GM21381 (cell line): ENCODE measurements at regions not wholly inside any gene's neighbourhood (a gene's known extent, or its start where the extent isn't known, plus 50 kb on each side); places are given as distances from the start of the nearest gene placed in this dataset.

ENCODE experiments used
- ATAC-seq: cut with Tn5 transposase; IDR thresholded peaks from one replicate; pipeline ENCODE4 v1.9.1; 2021; ENCODE audit warnings: mild to moderate bottlenecking, moderate library complexity; ENCODE audit not compliant: unreplicated experiment

DNA sequence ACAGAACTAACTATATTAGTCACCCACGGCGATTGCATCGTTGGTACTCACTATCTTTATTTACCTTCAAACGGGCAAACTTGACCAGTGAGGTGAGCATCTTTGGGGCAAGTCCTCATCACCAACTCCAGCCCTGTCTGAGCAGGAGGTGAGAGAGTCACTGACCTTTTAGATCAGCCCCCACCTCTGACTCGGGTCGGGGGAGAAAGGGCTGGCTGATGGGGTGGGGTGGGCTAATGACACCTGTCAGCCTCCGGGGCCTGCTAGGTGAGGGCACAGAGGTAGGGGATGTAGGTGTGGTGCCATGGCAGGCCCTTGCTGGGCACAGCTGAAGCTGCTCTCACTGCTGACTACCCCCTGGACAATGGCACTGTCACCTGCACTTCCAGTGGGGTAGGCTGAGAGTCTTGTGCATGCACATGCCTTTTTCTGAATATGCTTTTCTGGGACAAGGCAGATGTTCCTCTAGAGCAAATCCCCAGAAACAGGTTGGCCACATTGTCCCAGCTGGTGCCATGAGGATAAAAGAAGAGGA is 359.5 kb upstream of the MKI67 start:
- ATAC-seq = no peak

DNA sequence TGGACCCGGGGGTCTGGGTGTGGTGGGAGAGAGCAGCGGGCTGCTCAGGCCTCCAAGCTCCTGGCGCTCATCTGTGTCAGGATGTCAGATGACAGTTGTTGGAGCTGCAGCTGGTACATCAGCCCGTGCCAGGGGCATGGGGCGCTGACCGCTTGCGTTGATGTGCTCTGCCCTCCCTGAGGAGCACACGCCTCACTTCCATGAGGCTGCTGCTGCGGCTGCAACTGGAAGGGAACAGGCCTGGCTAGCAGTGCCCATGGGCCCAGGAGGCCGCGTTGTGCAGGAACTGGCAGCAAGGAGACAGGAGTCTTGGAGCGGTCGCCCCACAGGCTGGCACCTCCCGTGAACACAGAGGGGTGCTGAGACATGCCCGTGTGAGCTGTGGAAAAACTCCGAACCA is 361.3 kb upstream of the MKI67 start:
- no peak for ATAC-seq

DNA sequence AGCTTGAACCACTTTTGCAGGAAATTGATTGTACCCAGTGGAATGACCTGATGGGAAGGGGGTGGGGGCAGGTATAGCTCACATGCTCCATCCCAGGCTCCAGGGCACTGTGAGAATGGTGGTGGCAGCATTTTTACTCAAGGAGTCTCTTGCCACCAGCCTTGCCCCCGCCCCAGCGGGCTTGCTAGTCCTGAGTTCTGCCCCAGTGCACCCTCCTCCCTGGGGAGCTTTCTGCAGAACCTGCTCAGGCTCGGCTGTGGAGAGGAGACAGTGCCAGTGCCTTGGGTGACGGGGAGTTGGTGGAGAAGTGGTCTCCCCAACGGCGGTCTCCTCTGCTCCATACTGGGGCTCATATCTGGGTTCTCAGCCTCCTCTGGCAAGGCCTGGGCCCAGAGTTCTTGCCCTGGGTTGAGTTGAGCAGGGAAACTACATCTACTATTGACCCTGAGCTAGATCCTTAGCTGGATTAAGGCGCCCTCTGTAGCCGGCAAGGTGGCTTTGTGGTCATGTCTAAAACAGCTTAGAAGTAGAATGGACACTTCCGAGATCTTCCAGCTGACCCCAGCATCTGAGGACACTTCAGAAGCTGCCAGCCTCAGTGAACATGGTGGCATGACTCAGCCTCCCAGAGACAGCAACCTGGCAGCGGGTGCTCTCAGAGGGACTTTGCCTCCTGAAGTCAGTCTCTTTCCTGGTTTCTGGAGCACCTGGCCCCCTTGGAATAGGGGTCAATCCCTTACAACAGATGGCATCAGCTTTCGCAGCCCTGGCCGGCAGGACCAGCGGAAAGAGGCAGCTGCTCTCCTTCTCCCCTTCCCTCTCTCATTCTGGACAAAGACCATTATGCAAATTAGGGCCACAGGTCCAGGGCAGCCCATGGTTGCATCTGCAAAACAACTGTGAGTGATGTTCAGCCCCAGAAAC is 363.4 kb upstream of the MKI67 start:
- ATAC-seq = no peak

DNA sequence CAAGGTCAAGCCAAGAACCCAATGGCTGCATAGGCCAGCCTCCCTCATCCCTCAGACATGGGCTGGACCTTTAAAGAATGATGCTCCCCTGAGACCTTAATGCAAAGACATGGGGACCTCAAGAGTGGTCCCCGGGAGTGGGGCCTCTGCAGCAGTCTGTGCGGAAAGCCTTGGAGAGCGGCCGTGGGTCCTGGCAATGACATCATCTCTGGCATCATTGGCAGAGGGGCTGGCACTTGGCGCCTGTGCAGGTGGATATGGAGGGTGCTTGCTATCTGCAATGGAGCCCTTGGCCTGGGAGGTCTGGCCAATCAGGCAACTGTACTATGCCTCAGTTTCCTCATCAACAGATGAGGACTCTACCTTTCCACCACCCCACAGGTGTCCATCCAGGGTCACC is 365.5 kb upstream of the MKI67 start:
- ATAC-seq = no peak

DNA sequence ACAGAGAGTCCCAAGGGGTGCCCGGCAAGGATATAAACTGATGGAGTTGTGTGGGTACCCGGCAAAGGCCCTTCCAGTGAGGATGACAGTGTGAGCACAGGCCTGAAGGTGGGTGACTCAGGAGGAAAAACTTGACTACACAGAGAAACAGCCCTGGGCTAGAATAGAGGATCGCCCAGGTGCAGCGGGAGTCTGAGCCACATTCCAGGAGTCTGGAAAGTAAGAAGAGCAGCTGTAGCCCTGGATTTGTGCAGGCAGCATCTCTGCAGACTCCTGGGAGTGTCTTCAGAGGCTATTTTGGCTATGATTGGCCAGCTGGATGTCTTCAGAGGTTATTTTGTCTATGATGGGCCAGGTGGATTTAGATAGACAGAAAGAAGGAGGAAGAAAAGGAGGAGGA is 367.6 kb upstream of the MKI67 start:
- ATAC-seq = no peak

DNA sequence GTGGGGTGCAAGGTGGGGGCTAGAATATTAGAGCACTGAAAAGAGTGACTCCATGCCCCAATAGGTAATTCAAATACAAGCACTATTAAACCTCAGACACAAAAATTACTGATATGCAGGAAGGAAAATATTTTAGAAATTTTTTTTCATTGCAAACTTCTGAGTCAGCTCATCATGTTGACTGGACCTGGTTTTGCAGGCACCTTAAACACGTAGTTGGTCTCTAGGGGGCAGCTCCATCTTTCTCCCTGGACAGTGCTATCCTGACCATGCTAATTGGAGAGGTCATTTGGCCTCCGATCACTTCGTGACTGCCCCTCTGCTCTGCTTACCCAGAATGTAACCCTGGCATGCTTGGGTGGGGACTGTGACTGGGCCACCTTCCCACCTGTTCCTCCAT is 368.4 kb upstream of the MKI67 start:
- ATAC-seq = no peak

DNA sequence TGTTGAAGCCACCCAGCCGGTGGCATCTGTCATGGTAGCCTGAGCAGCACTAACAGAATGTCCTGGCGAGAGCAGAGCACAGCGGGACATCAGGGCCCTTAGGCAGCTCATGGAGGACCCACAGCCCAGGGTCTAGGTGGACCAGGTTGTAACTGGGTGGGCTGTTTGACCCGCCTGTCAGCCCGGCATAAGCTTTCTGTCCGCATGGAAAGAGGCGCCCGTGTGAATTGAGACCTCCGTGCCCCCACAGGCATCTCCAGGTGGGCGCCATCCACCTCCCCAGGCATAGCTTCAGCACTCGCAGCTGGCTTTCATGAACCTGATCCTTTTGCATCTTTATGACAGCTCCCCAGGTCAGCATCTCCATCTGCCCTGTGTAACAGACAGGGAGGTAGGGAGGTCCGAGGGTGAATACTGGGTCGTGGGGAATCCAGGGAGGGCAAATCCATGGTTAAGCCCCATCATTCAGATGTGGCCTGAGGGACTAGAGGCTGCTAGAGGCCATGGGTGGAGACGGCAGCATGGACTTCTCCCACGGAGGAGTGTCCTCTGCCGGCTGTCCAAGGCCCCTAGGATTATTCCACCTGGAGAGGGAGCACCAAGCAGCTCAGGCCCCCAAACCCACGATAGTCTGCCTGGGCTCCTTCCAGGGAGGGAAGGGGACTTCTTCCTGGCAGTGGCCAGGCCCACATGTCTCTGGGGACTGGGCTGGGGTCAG is 371.6 kb upstream of the MKI67 start:
- ATAC-seq = no peak

DNA sequence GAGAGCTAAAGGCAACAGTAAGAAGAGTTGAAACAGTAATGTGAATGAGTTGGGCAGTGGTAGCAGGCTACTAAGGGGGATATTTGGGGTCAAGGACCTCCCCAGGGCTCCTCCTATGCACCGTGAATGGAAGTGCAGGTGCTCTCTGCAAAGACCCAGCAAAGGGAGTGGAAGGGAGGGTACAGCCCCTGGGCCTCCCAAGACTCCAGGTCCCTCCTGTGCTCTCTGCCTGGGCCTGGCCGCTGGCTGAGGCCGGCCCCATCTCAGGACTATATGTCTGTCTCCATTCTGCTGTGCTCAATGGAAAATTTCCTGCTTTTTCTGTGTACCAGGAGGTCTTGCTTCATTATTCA is 372.1 kb upstream of the MKI67 start:
- ATAC-seq = no peak

DNA sequence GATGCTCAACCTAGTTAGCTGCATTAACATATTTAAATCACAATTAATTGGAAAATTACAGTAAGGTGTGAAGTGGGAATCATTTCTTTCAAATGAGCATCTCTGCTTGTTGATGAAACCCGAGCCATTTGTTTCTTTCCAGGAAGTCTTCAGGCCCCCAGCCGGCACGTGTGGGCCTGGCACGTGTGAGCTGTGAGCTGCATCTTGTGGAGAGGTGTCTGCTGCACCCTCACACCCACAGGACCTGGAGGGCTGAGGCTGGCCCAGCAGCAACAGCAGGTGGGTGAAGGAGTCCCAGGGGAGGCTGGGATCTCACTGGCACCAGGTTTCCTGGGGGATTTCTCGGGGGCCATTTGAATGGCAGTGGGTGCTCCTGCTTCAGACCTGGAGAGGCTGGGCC is 372.5 kb upstream of the MKI67 start:
- no peak for ATAC-seq

DNA sequence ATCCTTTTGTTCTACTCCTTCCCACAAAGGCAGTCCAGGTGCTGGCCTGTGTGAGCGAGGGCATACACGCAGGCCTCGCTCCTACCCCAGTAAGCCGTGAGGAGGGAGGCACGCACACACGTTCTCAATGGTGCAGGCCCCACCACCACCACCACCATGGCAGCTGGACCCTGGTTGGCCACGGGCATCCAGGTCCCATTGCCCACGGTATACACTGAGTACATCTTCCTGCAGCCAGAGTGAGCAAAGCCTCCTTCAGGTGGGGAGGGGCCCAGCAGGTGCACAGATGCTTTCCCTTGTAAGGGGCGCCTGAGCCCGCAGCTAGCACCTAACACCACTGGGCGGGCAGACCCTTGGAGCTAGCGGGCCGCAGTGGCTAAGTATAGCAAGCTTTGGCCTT is 373.3 kb upstream of the MKI67 start:
- ATAC-seq = no peak

DNA sequence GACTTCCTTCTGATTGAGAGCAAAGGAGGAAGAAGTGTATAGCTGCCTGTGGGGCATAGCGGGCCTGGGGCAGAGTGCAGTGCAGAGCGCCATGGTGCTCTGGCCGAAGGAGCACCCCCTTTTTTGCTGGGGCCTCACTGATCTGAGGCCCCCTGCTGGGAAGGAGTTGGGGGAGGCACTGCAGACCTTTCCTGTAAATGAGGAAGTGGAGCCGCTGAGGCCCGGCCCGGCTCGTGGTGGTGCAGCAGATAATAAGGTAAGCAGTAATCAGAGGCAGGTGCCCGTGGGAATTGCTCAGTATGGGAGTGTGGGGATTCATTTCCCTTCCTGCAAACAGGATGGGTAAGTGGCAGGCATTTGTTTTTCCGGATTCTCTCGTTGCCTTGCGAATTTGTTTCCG is 373.7 kb upstream of the MKI67 start:
- no peak for ATAC-seq

DNA sequence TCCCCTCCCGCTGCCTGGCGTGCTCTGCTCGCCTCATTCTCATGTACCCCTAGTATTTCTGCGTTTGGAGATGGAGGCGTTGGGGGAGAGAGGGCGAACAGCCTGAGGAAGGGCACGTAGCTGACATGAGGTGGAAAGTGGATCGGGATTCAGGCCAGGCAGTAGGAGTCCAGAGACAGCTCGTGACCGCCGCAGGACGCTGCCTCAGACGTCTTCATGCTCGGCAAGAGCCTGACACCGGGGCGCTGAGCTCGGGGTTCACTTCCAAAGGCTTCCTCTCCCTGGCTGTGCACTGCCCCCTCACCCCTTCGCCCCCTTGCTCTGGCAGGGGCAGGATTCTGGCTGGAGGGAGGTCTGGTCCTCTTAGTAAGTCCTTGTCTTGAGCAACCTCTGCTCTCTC is 374.4 kb upstream of the MKI67 start:
- no peak for ATAC-seq

DNA sequence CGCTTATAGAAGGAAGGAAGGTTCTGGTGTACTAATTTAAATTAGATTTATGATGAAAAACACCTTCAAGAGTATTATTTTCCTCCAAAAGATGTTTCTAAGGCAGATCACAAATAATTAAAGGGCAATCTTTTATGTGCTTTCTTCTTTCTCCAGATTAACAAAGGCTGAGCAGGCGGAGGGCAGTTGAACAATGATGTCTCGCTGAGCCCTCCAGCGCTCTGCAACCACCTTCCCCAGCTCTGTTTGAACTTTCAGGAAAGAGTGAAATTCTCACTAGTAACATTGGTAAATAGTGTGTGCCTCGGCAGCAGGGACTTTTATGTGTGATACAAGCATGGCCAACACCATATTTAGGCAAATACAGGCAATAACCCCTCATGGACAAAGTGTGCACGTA is 379.1 kb upstream of the MKI67 start:
- ATAC-seq = no peak

DNA sequence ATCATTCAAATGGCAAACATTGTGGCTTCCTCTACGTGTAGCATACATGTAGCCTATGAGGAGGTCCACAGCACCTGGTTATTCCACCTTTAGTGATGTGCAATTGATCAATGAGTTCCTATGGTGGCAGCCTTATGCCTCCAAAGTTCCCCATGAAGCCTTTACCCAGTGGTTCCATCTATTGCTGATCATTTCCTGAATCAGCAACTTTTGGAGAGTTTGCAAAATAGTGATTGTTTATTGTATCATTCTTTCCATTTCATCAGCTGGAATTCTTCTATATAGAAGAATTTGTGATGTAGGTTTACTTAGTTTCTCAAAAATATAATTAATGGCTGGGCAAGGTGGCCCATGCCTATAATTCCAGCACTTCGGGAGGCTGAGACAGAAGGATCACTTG is 380.2 kb upstream of the MKI67 start:
- ATAC-seq = no peak

DNA sequence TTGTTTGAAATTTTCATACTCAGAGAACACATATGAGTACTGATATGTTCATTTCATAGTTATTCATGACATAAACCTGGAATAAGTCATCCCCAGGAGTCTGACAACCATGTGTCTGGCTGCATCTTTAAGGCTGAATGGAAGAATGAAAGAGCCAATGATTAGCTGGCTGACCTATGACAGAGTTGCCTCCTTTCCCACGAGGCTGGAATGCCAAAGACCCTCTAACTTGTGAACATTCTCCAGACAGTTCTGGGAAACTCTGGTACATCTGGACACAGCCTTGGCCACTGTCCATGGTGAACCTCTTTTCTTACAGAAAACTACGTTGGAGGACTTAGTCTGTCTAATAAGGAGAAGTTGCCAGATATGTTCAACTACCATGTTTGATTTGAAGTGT is 380.8 kb upstream of the MKI67 start:
- ATAC-seq = no peak

DNA sequence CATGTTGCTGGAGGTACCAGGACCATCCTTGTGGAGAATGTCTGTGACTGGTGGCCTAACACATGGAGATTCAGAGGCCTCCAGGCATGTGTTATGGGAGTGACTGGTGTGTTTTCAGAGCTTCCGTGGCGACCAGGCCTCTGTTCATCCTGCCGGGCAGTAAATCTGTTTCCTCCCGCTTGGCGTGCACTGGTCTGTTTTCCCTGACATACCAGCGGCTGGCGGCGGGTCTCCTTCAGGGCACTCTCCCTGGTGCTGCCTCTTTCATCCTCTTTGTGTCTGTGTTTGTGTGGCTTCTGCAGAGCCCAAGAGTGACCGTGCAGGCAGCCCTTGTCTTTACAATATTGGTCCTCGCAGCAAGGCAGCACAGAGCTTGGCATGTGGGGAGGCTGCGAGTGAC is 385.1 kb upstream of the MKI67 start:
- no peak for ATAC-seq

DNA sequence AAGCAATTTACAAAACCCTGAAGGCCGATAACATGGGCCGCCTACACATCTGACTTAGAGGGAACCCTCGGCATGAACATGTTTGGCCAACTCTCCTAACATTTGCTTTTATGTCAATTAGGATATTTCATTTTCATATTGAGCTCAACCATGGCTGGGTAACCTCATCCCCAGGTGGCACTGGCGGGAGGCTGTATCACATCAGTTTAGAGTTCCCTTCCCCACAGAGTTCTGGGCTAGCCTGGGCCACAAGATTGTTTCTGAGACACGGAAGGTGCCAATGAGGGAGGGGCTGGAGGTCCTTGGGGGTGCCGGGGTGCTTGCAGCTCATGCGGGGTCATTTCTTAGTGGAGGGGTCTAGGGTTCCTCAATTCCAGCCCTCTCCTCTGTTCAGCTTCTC is 386.5 kb upstream of the MKI67 start:
- ATAC-seq = no peak

DNA sequence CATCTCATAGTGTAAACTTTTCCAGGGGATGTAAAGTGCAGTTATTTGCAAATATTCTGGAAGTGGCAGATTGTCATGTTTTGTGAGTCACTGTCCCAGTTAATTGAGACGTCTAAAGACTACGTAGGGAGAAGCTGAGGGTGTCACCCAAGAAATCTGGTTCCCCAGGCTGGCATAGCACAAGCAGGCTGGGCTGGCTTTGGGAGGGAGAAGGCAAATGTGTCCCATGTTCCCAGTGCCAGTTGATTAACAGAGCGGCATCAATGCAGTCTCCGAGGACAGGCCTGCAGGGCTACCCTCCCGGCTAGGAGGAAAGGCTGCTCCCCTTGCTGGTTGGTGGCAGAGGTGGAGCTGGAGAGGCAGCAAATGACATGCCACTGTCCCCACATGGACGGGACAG is 388.3 kb upstream of the MKI67 start:
- no peak for ATAC-seq

DNA sequence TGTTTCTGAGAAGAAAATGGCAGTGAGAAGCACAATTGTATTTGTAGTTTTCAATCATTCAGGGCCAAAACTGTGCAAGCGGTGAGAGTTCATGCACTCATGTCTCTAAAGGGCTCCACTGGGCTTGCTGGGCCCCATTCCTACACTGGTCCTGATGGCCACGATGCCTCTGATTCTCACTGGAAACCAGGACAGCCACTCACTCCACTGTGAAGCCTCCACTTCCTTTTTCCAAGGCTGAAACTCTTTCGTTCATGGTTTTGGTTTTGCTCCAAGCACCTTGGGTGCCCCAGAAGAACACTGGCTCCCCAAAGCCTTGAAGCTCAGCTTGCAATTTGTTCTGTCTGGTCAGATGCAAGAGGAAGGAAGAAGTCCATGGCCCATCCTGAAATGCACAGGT is 390.0 kb upstream of the MKI67 start:
- no peak for ATAC-seq

DNA sequence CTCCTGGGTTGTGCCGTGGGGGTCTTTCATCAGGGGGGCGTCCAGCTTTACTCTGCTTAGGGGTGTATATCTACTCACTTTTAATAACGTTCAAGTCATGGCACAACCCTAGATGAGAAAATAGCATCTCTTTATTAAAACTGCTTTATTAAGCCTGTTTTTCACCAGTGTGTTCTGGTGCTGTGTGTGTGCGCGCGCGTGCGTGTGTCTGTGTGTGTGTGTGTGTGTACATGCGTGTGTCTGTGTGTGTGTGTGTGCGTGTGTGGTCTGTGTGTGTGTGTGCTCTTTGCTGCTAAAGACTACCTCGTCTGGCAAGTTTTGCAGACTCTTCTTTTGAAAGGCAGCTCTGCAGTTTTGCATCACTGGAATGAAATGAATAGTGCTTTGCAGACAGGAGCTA is 390.9 kb upstream of the MKI67 start:
- ATAC-seq = no peak

DNA sequence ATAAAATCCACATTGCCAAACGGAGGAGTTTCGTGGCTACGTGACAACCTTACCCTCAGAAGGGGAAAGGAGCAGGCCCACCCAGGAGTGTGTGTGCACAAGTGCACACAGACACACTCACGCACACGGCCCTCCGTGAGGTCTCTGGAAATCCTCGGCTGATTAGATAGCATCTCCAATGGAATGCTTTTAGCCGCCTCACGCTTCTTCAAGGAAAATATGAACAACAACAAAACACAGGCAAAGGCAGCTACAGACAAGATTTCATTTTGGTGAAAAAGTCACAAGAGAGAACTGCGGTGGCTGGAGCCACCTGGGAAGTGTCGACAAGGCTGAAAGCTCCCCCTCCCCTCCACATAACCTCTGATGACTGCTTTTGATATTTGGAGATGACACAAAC is 391.8 kb upstream of the MKI67 start:
- no peak for ATAC-seq

DNA sequence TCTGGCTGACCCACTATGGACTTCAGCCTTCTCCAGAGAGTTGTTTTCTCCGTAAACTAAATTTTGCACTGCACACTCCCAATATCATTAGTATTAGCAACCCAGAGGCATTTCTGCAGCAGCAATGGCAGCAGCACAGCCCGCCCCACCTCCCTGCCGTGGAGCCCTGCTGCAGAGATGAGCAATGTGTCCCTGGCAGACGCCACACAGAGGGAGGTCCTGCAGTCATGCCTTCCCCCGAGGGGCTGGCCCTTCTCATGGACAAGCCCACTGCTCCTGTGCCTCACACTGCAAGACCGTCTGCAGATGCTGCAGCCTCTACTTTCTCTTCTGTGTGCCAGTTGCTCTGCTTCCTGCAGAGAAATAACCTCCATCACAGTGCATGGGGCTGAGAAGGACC is 393.4 kb upstream of the MKI67 start:
- no peak for ATAC-seq
